HG02973 (cell line): ENCODE measurements at regions not wholly inside any gene's neighbourhood (a gene's known extent, or its start where the extent isn't known, plus 50 kb on each side); places are given as distances from the start of the nearest gene placed in this dataset.
"Not testable (repeated sequence)": the region's sequence is repeated elsewhere in the genome, so short reads cannot be mapped to it uniquely, and the experiment has no call there.

Source experiments
- ATAC-seq: cut with Tn5 transposase; IDR thresholded peaks from one replicate; pipeline ENCODE4 v1.9.1; 2021; ENCODE audit warnings: moderate library complexity; ENCODE audit not compliant: unreplicated experiment

DNA sequence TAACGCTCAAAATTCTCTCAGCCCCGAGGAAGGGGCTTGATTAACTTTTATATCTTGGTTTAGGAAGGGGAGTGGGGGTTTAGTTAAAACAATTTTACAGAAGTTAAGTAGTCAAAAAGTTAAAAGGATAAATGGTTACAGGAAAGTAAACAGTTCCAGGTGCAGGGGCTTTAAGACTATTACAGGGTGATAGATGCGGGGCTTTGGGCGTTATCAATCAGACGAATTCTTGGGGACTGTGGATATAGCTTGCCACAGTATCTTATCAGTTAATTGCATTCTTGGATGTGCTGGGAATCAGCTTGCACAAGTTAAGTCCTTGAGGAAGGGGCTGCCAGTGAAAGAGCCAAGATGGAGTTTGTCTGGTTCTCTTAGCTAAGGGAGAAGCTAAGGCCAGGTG is 616.2 kb downstream of the XPNPEP1 start:
- not testable (repeated sequence) for ATAC-seq

DNA sequence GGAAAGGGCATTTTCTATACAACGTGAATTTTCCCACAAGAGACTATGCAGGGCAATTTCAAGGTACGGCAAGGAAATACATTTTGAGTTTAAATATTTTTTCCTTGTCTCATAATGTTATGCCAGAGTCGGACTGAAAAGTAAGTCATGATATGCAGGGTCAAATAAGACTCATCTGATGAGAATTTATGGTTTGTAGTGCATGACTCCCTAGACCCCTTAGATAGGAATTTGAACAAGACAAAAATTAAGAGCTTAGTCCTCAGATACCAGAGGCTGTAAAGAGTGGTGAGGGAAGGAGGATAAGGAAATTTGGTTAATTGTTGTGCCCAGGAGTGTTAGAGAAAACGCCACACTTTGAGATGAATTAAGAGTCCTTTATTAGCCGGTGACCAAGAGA is 616.6 kb downstream of the XPNPEP1 start:
- no peak for ATAC-seq

DNA sequence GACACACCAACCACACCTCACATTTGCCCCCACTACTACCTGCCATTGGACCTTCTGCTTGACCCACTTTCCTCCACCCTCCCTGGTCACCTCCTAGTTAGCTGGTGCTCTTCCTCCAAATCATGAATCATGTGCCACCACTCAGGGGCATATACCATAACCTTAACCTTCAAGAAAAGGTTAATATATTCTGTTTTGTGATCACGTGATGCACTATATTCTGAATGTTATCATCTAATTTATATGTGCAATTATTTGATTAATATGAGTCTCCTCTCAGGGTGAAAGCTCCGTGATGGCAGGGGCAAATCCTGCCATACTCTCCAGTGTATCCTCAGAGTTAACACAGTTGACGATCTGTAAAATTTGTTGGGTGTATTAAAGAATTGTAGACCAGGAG is 635.5 kb downstream of the XPNPEP1 start:
- ATAC-seq, result no peak

DNA sequence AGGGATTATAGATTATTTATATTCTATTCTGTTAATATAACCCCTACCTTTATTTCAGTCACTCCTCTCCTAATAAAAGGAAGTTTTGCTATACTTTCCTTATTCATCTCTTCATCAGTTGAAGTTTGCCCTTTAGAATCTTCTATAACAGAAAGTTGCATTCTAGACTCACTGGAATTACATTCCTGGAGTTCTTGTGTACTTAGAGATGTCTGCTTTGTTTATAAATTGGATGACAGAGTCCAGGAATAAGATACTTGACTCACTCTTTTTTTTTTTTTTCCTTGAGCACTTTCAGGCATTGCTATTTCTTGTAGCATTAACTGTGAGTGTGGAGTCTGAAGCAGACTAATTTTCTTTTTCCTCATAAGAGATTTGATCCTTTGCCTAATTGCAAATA is 640.8 kb downstream of the XPNPEP1 start:
- no peak for ATAC-seq

DNA sequence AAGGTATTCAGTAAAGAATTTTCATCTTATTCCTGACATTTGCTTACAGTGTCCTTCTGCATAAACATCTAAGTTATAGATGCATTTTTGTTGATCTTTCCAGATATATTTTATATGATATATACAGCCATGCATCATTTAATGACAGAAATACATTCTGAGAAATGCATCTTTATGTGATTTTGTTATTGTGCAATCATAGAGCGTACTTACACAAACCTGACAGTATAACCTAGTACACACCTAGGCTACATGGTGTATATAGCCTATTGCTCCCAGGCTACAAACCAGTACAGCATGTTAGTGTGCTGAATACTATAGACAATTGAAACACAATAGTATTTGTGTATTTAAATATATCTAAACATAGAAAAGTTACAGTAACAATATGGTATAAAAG is 642.0 kb downstream of the XPNPEP1 start:
- ATAC-seq, result no peak

DNA sequence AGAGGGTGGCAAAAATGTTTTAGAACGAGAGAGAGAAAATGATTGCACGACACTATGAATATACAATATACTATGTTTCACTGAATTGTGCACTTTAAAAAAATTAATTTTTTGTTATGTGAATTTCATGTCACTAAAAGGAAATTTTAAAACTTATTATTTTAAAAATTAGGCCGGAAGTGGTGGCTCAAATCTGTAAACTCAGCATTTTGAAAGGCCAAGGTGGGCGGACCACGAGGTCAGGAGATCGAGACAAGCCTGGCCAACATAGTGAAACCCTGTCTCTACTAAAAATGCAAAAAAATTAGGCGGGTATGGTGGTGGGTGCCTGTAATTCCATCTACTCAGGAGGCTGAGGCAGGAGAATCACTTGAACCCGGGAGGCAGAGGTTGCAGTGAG is 642.5 kb downstream of the XPNPEP1 start:
- ATAC-seq, result no peak

DNA sequence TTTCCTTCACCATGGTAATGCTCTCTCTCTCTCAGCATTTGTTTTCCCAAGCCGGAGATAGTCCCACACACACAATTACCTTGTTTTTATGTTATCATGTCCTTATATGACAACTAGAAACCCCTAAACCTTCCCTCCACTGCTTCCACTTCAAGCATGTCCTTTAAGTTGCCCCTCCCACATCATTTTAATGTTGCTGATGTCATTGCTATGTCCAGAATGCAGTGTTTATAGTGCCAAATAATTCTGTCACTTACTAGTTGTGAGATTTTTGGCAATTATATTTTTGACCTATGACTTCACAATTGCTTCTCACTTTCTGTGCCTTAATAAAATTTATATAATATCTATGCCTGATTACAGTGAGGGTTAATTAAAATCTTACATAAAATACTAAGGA is 645.9 kb downstream of the XPNPEP1 start:
- no peak for ATAC-seq

DNA sequence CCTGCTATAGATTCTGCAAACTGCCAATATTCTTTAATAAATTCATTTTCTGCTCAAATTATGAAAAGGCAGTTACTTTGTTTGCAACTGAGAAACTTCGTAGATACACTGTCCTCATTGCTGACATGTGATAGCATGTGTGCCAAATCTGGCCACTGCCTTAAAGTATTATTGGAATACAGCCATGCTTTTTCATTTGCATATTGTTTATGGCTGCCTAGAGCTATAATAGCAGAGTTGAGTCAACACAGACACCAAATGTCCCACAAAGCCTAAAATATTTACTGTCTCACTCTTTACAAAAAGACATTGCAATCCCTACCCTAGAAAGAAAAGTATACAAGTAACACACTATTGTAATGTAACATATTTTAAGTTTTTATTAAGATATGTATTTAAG is 647.4 kb downstream of the XPNPEP1 start:
- ATAC-seq, result no peak

DNA sequence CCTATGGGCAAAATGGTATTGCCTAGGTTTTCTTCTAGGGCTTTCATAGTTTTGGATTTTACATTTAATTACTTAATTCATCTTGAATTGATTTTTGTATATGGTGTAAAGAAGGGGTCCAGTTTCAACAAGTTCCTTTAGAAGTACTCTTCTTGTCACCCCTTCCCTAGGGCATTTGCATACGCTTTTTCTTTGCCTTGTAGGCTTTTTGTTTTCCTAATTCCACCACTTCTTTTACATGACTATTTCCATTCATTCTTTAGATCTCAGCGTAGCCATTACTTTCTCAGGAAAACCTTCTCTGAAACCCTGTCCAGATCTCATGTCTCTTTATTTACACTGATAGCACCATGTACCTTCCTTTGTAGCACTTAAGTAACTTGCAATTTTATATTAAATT is 648.6 kb downstream of the XPNPEP1 start:
- no peak for ATAC-seq

DNA sequence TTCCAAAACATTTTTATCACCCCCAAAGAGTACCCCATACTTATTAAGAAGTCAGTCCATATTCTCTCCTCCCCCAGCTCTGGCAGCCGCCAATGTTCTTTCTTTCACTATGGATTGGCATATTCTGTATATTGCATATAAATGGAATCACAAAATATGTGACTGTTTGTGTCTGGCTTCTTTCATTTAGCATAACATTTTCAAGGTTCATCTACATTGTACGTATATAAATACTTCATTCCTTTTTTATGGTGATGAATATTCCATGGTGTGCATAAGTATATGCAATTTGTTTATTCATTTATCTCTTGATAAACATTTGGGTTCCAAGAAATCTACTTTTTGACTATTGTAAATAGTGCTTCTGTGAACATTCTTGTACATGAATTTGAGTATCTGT is 653.1 kb downstream of the XPNPEP1 start:
- no peak for ATAC-seq

DNA sequence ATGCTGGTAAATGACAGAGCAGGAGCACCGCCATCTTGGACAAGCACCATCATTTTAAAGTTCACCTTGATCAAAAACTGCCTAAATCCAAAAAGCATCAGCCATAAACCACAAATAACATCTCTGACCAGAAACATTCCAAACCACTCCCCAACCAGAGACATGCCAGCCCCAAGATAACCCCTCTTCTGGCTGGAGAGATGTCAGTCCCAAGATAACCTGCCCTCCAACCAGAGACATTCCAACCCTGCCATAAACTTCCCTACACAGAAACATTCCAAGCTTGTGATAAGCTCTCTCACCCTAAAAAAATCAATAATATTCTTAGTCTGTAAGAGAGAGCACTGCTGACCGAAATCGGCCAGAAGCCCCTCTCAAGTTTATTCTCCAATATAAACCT is 659.3 kb downstream of the XPNPEP1 start:
- no peak for ATAC-seq

DNA sequence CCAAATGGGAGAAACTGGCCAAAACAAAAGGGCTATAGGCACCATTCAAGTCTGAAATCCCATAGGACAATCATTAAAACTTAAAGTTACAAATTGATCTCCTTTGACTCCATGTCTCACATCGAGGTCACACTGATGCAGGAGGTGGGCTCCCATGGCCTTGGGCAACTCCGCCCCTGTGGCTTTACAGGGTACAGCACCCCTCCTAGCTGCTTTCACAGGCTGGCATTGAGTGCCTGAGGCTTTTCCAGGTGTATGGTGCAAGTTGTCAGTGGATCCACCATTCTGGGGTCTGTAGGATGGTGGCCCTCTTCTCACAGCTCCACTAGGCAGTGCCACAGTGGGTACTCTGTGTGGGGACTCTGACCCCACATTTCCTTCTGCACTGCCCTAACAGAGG is 662.1 kb downstream of the XPNPEP1 start:
- no peak for ATAC-seq

DNA sequence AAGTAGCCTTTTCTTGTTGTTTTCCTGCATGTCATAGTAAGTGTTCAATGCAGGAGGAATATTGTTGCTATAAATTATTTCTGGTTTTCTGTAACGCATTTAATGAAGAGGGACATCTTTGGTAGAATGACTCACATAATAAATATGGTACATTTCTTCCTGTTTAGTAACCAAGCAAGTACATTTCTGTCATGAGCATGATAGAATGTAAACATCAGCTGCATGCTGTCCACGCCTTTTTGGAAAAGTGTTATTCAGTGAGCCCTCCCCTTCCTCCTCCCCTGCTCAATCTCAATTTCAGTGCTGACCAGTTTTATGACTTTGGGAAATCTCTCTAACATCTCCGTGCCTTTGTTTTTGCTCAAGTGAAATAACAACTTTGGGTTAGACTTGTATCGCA is 664.0 kb downstream of the XPNPEP1 start:
- no peak for ATAC-seq

DNA sequence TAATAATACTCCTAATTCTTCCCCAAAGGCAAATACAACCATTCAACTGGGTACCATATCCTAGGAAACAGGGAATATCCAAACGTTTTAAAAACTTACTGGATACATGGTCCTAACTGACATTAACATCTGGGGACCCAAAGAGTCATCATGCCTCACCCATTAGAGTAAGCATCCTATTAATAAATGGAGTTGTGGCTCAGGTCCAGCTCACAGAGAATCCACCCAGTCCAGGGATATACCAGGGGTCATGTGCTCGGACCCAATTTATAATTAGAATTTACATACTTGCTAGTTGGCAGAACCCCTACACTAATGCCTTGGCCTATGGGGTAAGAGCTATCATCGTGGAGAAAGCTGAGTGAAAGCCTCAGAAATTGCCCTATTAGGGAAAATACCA is 670.0 kb downstream of the XPNPEP1 start:
- ATAC-seq, result no peak

DNA sequence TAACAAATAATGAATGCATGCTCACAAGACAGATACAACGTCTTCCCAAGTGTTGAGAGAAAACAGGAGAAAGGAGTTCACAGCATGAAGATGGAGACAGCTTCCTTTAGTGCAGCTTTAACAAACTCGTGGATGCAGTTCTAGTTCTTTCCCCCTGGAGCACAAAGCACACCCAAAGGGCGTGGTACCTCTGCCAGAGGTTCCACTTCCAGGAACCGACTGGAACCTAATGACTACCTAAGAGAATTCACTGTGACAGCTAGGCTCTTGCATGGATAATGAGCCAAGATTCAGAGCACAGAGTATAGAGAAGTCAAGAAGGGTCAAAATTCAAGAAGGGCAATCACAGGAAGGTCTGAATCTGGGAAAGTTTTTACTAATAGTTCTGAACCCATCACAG is 673.2 kb downstream of the XPNPEP1 start:
- no peak for ATAC-seq

DNA sequence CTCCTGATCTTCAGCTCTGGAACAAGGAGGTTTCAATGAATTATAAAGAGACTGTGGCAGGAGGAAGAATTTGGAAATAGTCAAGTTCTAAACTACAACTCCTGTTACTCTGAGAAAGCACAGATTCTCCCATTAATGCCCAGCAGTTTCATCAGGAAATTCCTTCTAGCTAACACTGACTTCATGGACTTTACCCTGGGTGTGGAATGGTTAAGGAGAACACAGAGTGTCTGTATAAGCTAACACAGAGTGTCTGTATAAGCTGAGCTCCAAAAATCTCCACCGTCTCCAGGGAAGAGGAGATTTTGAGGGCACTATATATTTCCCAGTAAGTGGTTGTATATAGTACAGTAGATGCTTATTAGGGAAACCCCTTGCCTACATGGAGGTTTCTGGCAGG is 675.5 kb downstream of the XPNPEP1 start:
- no peak for ATAC-seq

DNA sequence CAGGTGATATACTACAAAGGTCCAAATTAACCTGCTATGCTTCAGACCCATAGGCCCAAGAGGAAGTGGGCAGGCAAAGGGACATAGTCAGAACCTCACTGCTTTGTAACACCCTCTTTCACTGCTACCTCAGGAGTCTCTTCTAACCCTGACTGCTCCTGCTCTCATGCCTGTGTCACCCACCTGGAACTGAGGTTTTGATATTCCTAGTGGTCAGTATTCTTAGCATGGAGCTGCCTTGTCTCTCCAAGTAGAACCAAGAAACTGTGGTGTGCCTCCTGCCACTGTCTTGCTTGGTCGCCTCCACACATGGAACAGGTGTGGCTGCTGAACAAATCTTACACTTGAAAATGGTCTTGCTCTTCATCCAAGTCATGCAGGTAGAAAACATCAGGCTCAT is 677.5 kb downstream of the XPNPEP1 start:
- no peak for ATAC-seq

DNA sequence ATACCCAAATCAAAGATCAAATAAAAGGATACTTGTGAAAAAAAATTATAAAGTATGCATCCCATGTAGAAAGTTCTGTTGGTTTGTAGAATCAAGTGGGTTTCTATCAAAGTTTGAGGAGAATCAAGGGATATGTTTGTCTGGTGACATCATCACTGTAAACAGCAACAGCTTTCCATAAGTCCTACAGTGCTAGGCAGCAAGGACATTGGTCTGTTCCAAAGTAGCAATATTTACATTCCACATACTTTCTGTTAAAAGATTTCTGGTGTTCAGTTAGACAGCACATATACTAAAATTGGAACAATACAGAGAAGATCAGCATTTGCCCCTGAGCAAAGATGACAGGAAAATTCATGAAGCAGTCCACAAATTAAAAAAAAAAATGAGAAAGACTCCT is 683.9 kb downstream of the XPNPEP1 start:
- ATAC-seq, result no peak

DNA sequence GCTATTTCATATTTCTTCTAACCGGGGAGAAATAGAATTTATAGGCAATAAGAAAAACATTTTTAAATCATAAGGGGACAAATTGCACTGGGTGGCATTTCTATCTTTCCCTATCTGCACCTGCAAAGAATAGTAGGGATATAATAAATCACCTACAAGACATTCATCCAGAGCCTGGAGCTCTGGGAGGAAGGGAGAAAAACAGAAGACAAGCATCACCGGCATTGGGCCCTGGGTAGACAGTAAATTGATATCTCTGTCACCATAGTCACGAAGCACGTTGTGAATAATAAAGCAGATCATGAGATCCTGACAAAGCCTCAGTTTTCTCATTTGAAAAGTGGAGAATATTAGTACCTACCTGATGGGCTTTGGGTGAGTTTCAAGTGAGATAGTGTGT is 685.6 kb downstream of the XPNPEP1 start:
- ATAC-seq, result no peak

DNA sequence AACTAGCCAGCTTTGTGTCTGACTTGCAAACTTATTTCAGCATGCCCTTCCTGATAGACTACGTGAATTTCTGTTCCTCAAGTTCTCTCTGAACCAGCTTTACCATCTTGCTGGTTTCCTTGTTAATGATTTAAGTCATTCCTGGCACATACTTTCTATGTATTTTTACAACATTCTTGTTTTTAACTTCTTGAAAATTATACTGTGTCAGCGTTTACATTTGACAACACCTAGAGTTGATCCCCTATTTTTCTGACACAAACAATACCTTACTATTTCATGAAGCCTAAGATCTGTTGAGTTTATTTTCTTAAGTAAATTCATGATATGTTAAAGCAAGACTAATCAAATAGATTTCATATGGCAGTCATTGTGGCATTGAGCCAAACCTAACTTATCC is 686.3 kb downstream of the XPNPEP1 start:
- ATAC-seq, result no peak

DNA sequence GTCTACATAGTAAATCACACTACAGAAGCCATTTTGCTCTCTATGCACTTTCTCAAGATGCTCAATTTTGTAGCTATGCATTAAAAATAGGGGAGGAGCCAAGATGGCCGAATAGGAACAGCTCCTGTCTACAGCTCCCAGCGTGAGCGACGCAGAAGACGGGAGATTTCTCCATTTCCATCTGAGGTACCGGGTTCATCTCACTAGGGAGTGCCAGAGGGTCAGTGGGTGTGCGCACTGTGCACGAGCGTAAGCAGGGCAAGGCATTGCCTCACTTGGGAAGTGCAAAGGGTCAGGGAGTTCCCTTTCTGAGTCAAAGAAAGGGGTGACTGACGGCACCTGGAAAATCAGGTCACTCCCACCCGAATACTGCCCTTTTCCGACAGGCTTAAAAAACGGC is 699.8 kb downstream of the XPNPEP1 start:
- not testable (repeated sequence) for ATAC-seq

DNA sequence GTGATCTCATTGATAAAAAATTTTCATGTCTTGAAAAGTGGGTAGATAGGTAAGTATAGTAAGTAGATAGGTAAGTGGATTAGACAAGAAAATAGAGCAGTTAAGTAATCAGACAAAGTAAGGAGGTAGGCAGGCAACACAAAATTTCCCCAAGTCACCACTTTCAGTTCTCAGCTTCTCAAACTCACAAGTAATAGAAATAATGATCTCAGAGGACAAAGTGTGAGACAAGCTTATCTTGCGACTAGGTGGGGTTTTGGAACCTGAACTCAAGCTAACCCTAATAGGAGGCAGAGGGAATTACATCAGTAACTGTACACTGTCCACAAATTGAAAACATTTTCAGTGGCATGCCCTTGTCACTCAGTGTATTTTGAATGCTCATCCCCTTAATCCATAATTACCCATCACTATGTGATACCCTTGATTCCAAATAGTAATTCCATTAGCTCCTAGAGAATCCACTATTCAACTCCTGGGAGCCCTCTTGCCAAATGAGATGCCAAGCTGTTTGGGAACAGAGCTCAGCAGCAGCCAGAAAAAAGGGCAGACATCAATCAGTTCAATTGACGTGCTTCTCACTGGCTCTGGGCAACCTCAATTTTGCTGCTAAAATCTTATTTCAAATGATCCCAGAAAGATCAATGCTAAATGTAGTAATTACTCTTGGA is 703.2 kb downstream of the XPNPEP1 start:
- no peak for ATAC-seq

DNA sequence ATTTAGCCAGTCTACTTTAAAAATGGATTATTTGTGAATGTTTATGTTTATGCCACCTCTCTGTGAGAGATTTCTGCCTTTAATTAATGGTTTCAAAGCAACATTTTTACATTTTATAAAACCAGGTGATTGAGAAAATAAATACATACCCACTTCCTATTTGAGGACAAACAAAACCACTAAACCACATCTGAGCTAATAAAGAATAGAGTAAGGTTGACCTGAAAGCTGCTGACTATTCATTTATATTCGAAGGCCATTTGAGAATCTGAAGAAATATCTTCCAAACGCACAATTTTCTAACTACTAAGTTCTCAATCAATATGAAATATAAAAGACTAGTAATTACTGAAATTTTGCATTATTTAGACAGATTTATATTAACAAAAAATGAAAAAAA is 705.1 kb downstream of the XPNPEP1 start:
- no peak for ATAC-seq
